ENCODE measurements at regions not wholly inside any gene's neighbourhood (a gene's known extent, or its start where the extent isn't known, plus 50 kb on each side); places are given as distances from the start of the nearest gene placed in this dataset.
A peak's percentile ranks its signal among the peaks of the same experiment; 100 is the strongest.

DNA sequence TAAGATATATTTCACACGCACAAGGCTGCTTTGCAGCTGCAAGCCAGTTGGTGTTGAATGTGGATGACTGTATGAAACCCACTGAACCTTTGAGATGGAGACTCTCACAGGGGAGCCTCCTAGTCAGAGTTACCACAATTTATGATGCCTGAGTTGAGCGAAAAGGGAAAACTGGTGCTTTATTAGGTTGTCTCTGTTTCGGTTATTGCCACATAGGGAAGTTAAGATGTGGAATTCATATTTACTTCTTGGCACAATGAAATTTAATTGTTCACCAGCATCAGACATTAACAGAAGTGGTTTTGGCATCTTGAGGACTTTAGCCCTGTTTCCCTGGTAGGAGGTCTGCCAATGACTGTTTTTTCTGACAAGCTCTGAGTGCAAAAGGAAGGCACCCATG lies 358.2 kb downstream of the SQOR start:
- H3K9me3 ChIP-seq: peaks cover 0 to 26% (median 3%) of the 10 kb centered on the region in 11 donors
- no peaks in the 10 kb centered on the region for H3K27me3 ChIP-seq
- no peak for TF ChIP-seq CTCF (IDR thresholded peaks at IDR 0.05)
- H3K4me3 ChIP-seq: no peak overlapping the region
- DNase-seq: no peak
- 64 to 68% methylated on average over 3 of the region's 3 CpGs for WGBS, 2 donors
- H3K27ac ChIP-seq: peak overlapping the region in 3 of 10 donors; percentile 22 to 54 (median 49)
- intact Hi-C loops (cut with DNase I): loop anchor here in 1 of 10 donors (1.0 to 10.0 kb wide), 3 partner anchors 71 to 178 kb away; no protein-coding TSS in a partner anchor
- H3K36me3 ChIP-seq: no peaks in the 10 kb centered on the region
- peak in 6 of 8 donors; percentile 14 to 40 (median 28) for ATAC-seq
- peaks cover 0 to 24% (median 5%) of the 10 kb centered on the region in 9 donors for H3K4me1 ChIP-seq

DNA sequence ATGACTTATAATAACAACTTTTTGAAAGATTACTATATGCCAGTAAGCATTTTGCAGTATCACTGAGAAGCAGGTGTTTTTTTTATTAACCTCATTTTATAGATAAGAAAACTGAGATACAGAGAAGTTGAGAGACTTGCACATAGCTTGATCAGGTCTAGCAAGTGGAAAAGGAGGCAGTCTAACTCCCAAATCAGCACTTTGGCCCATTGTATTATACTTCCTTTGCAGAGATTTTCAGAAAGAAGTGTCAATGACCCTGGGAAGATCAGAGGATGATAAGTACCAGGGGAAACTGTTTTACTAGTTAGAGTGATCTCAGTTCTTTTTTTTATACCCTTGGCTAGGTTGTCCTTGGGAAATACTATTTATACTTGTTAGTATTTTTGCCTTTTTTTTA lies 358.7 kb downstream of the SQOR start:
- intact Hi-C loops (cut with DNase I): loop anchor here in 1 of 10 donors (1.0 to 10.0 kb wide), 3 partner anchors 71 to 179 kb away; no protein-coding TSS in a partner anchor
- H3K36me3 ChIP-seq: no peaks in the 10 kb centered on the region
- H3K4me1 ChIP-seq: peaks cover 0 to 24% (median 5%) of the 10 kb centered on the region in 9 donors
- H3K27ac ChIP-seq: peak overlapping the region in 1 of 10 donors; percentile 49
- no peak overlapping the region for H3K4me3 ChIP-seq
- no peak for TF ChIP-seq CTCF (IDR thresholded peaks at IDR 0.05)
- ATAC-seq: peak in 6 of 8 donors; percentile 66 to 87 (median 77)
- no peaks in the 10 kb centered on the region for H3K27me3 ChIP-seq
- no peak for DNase-seq
- peaks cover 0 to 22% (median 3%) of the 10 kb centered on the region in 11 donors for H3K9me3 ChIP-seq

- no peak overlapping the region for H3K27ac ChIP-seq
- H3K4me1 ChIP-seq: peaks cover 0 to 24% (median 5%) of the 10 kb centered on the region in 9 donors
- TF ChIP-seq CTCF (IDR thresholded peaks at IDR 0.05): no peak
- no peaks in the 10 kb centered on the region for H3K27me3 ChIP-seq
- H3K36me3 ChIP-seq: no peaks in the 10 kb centered on the region
- ATAC-seq: no peak
- intact Hi-C loops (cut with DNase I): loop anchor here in 1 of 10 donors (10.0 kb wide), 1 partner anchor 181 kb away; no protein-coding TSS in a partner anchor
- WGBS, 2 donors: 75 to 86% methylated on average over 4 of the region's 4 CpGs
- H3K4me3 ChIP-seq: no peak overlapping the region
- peaks cover 0 to 13% (median 0%) of the 10 kb centered on the region in 11 donors for H3K9me3 ChIP-seq
- DNase-seq: no peak
These were observed 361.0 kb downstream of the SQOR start for GRCh38 chr15:45995800-45996199.

GRCh38 chr15:46014532-46014931 lies 379.7 kb downstream of the SQOR start:
- H3K36me3 ChIP-seq: no peaks in the 10 kb centered on the region
- no peak for TF ChIP-seq CTCF (IDR thresholded peaks at IDR 0.05)
- intact Hi-C loops (cut with DNase I): no loop called here
- ATAC-seq (no peak), DNase-seq (no peak)
- no peak overlapping the region for H3K27ac ChIP-seq
- no peaks in the 10 kb centered on the region for H3K4me1 ChIP-seq
- H3K9me3 ChIP-seq: peaks cover 0 to 72% (median 24%) of the 10 kb centered on the region in 11 donors
- WGBS, 2 donors: 83 to 96% methylated on average over 3 of the region's 3 CpGs
- H3K4me3 ChIP-seq: no peak overlapping the region
- no peaks in the 10 kb centered on the region for H3K27me3 ChIP-seq

Data from heart right ventricle (tissue), 16 donors.